22Rv1 (cell line): ENCODE measurements at regions not wholly inside any gene's neighbourhood (a gene's known extent, or its start where the extent isn't known, plus 50 kb on each side); places are given as distances from the start of the nearest gene placed in this dataset.

Experiments used
- H3K27ac ChIP-seq: fragments of 450-650 bp; 2 replicates; pipeline ENCODE4 v1.5.1; 2017
- ZFX ChIP-seq: fragments of 450-650 bp; IDR thresholded peaks from 2 replicates; pipeline ENCODE4 v1.6.1; 2017; ENCODE audit warnings: antibody characterized with exemption, borderline replicate concordance
- TF ChIP-seq, protein P1 (sequence below): fragments of 450-650 bp; IDR thresholded peaks from 2 replicates; pipeline ENCODE4 v1.5.1; 2017; ENCODE audit warnings: mild to moderate bottlenecking

GRCh38 chr1:199174336-199174735 is 535.5 kb downstream of the PTPRC start:
- no peak overlapping the region for H3K27ac ChIP-seq
- TF ChIP-seq, protein P1, sequence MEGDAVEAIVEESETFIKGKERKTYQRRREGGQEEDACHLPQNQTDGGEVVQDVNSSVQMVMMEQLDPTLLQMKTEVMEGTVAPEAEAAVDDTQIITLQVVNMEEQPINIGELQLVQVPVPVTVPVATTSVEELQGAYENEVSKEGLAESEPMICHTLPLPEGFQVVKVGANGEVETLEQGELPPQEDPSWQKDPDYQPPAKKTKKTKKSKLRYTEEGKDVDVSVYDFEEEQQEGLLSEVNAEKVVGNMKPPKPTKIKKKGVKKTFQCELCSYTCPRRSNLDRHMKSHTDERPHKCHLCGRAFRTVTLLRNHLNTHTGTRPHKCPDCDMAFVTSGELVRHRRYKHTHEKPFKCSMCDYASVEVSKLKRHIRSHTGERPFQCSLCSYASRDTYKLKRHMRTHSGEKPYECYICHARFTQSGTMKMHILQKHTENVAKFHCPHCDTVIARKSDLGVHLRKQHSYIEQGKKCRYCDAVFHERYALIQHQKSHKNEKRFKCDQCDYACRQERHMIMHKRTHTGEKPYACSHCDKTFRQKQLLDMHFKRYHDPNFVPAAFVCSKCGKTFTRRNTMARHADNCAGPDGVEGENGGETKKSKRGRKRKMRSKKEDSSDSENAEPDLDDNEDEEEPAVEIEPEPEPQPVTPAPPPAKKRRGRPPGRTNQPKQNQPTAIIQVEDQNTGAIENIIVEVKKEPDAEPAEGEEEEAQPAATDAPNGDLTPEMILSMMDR, result no peak
- TF ChIP-seq ZFX, result no peak

GRCh38 chr1:199176713-199177112 is 537.9 kb downstream of the PTPRC start:
- no peak overlapping the region for H3K27ac ChIP-seq
- no peak for TF ChIP-seq ZFX
- TF ChIP-seq, protein P1, result no peak

DNA sequence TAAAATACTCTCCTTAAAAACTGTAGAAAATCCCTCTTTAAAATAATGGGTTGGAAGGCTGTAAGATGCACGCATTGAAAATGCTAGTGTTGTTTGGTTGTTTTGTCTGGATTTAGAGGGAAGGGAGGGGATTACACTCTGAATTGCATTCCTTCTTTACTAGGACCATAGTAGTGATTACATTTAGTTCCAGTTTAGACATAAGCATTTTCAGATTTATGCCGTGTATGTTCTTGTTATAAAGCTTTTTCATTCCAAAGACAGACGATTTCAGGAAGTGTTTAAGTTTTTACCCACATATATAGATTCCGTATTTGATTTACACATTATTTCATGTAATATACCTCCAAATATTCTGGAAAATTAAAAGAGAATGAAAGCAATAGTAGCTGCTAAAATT is 538.4 kb downstream of the PTPRC start:
- TF ChIP-seq, protein P1, result no peak
- no peak for TF ChIP-seq ZFX
- no peak overlapping the region for H3K27ac ChIP-seq

DNA sequence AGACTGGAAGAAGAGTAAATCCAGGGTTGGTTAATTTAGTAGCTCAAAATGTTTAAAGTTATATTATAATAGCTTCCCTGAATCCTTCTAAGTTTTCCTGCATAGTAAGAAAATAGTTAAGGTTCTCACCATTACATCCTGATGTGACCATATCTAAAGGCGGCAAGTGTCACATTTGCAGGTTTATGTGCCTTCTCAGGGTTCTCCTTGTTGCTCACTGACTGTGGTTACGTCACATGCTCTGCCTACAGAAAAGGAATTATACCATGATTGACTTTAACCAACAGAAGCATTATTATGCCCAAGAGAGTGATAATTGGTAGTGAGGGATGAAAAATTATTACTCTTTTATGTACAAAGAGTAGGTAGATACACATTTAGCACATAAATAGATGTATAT is 539.8 kb downstream of the PTPRC start:
- TF ChIP-seq ZFX, result no peak
- TF ChIP-seq, protein P1, result no peak
- no peak overlapping the region for H3K27ac ChIP-seq

GRCh38 chr1:199182186-199182843 is 543.5 kb downstream of the PTPRC start:
- TF ChIP-seq, protein P1, result no peak
- no peak for TF ChIP-seq ZFX
- no peak overlapping the region for H3K27ac ChIP-seq

- TF ChIP-seq, protein P1, result no peak
- TF ChIP-seq ZFX, result no peak
- no peak overlapping the region for H3K27ac ChIP-seq
Observed at GRCh38 chr1:199184180-199184579, 545.3 kb downstream of the PTPRC start.

DNA sequence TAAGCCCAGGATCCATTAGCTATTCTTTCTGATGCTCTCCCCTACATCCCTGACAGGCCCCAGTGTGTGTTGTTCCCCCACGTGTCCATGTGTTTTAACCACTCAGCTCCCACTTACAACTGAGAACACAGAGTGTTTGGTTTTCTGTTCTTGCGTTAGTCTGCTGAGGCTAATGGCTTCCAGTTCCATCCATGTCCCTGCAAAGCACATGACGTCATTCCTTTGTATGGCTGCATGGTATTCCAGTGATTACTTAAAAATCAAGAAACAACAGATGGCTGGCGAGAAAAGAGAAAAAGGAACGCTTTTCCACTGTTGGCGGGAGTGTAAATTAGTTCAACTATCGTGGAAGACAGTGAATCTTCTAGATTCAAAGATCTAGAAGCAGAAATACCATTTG is 556.0 kb downstream of the PTPRC start:
- H3K27ac ChIP-seq, result no peak overlapping the region
- TF ChIP-seq, protein P1, result no peak
- no peak for TF ChIP-seq ZFX
